BJ (cell line): ENCODE measurements at regions not wholly inside any gene's neighbourhood (a gene's known extent, or its start where the extent isn't known, plus 50 kb on each side); places are given as distances from the start of the nearest gene placed in this dataset.

Experiments
- CTCF ChIA-PET: fragments of 350-600 bp; formaldehyde crosslinking; extraction: SDS; loops from one replicate; lab custom pipeline; 2021; ENCODE audit warnings: antibody characterized with exemption, inconsistent platforms; lab: Yijun Ruan, JAX
- POLR2A ChIA-PET: fragments of 300-600 bp; sonication (Branson Sonifier 250); formaldehyde crosslinking; extraction: SDS; loops from one replicate; lab custom pipeline; 2021; ENCODE audit warnings: antibody characterized with exemption; lab: Charles Lee
- DNase-seq: peaks from one replicate; pipeline ENCODE4 v3.0.0-alpha.2; 2011; ENCODE audit warnings: low read depth
- H3K27me3 ChIP-seq: 2 replicates; pipeline ENCODE4 v1.6.0; 2011; ENCODE audit warnings: low read length; ENCODE audit not compliant: control insufficient read depth, insufficient read depth
- H3K36me3 ChIP-seq: 2 replicates; pipeline ENCODE4 v1.5.1; 2011; ENCODE audit warnings: low read length; ENCODE audit not compliant: control insufficient read depth, insufficient read depth
- H3K4me3 ChIP-seq: 2 replicates; pipeline ENCODE4 v1.5.1; 2011; ENCODE audit warnings: low read depth, mild to moderate bottlenecking, control low read depth, low read length
- TF ChIP-seq, protein P1 (sequence below): IDR thresholded peaks from 2 replicates; pipeline ENCODE4 v1.5.1; 2011; ENCODE audit warnings: low read depth, mild to moderate bottlenecking, control low read depth, inconsistent platforms, low read length, moderate library complexity; ENCODE audit not compliant: insufficient read depth

DNA sequence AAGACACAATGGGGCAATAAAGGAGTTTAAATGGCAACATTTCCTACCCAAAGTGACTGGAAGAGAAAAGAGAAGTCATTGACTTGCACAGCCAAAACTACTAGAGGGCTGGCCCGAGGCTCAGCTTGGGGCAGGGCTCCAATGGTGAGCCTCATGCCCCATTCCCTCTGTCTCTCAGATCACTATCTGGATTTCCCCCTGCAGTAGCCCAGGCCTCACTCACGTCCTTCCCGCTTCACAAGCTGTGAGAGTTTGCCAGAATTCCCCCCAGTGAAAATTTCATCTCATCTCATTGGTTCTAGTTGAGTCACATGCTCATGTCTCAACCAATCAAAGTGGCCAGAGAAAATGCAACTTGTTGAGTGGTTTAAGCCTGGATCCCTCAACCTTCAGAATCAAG is 181.3 kb downstream of the WDR11 start:
- Histone ChIP-seq H3K36me3 (no peaks in the 10 kb centered on the region), H3K27me3 (no peaks in the 10 kb centered on the region), H3K4me3 (no peak overlapping the region)
- TF ChIP-seq, protein P1, sequence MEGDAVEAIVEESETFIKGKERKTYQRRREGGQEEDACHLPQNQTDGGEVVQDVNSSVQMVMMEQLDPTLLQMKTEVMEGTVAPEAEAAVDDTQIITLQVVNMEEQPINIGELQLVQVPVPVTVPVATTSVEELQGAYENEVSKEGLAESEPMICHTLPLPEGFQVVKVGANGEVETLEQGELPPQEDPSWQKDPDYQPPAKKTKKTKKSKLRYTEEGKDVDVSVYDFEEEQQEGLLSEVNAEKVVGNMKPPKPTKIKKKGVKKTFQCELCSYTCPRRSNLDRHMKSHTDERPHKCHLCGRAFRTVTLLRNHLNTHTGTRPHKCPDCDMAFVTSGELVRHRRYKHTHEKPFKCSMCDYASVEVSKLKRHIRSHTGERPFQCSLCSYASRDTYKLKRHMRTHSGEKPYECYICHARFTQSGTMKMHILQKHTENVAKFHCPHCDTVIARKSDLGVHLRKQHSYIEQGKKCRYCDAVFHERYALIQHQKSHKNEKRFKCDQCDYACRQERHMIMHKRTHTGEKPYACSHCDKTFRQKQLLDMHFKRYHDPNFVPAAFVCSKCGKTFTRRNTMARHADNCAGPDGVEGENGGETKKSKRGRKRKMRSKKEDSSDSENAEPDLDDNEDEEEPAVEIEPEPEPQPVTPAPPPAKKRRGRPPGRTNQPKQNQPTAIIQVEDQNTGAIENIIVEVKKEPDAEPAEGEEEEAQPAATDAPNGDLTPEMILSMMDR = no peak
- ChIA-PET POLR2A (no interaction called here), CTCF (no interaction called here)
- DNase-seq = no peak

DNA sequence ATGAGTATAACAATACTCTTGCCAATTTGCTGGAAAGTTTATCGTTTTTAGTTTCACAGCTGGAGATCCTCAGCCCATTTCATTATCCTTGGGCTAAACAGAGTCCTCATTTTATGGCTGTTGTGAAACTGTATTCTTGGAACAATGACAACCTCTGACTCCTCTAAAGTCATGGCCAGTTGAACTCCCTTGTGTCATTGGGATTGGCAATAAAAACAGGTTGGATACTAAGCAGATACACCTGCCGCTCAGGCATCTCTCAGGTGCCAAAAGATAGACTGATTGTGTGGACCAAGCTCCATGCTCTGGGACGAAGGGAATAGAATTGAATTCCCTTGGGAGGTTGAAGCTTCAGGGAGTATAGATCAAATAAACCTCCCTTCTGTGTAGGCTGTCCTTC is 182.2 kb downstream of the WDR11 start:
- no peaks in the 10 kb centered on the region for H3K27me3 ChIP-seq
- TF ChIP-seq, protein P1 = no peak
- no peaks in the 10 kb centered on the region for H3K36me3 ChIP-seq
- DNase-seq = no peak
- POLR2A ChIA-PET = no interaction called here
- no peak overlapping the region for H3K4me3 ChIP-seq
- CTCF ChIA-PET = no interaction called here

DNA sequence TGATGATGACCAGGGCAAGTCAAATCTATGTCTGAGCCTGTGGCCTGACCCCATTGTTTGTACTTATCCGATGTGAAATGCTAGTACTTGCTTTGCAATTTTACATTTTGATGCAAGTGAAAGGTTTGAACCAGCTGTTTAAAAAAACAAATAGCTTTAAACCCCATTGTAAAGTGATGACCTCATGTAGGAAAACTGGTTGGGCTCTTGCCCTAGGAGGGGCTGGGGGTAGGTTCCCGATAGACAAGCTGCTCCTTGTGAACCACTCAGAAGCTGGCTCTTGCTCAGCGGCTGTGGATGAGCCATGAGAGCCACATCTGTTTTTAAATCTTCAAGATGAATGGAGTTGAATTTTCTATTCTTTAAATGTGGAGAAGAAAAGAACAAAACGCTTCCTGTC is 185.3 kb downstream of the WDR11 start:
- TF ChIP-seq, protein P1 = no peak
- Histone ChIP-seq H3K36me3 (no peaks in the 10 kb centered on the region), H3K27me3 (no peaks in the 10 kb centered on the region), H3K4me3 (no peak overlapping the region)
- ChIA-PET CTCF (no interaction called here), POLR2A (no interaction called here)
- DNase-seq = no peak

DNA sequence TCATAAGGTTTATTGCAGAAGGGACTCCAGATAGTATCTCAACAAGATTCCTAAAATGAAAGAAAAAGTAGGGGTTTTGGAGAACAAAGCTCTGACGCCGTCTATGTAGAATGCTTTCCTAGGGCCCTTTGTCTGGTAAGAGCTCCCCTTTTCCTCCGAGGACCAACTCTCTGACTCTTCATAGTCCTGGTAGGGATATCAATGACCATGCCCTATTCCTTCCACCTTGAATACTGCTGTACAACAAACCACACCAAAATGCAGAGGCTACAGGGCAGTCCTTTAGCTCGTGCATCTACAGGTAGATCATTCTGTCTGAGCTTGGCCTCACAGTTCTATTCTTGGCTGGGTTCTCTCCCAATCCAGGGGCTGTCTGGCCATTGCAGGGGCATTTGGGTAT is 190.3 kb downstream of the WDR11 start:
- Histone ChIP-seq H3K27me3 (no peaks in the 10 kb centered on the region), H3K36me3 (no peaks in the 10 kb centered on the region), H3K4me3 (no peak overlapping the region)
- ChIA-PET CTCF (no interaction called here), POLR2A (no interaction called here)
- TF ChIP-seq, protein P1 = no peak
- DNase-seq = no peak

DNA sequence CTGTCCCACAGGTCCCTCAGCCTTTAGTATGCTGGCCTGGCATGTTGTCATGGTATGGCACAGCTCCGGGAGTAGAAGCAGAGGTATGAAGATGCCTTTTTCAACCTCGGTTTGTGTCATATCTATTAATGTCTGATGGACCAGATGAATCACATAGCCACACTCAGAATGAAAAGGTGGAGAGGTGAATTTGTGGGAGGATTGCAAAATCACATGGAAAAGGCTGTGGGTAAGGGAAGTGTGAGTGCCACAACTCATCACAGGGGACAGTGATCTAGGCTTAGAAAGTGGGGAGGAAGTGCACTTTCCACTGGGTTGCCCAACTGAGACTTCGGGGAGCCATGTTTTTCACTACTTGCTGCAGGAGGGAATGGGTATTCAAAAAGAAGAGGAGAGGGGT is 190.7 kb downstream of the WDR11 start:
- ChIA-PET CTCF (no interaction called here), POLR2A (no interaction called here)
- DNase-seq = no peak
- TF ChIP-seq, protein P1 = no peak
- no peaks in the 10 kb centered on the region for H3K36me3 ChIP-seq
- no peak overlapping the region for H3K4me3 ChIP-seq
- H3K27me3 ChIP-seq = no peaks in the 10 kb centered on the region
